ENCODE measurements at regions not wholly inside any gene's neighbourhood (a gene's known extent, or its start where the extent isn't known, plus 50 kb on each side); places are given as distances from the start of the nearest gene placed in this dataset.
A peak's percentile ranks its signal among the peaks of the same experiment; 100 is the strongest.

DNA sequence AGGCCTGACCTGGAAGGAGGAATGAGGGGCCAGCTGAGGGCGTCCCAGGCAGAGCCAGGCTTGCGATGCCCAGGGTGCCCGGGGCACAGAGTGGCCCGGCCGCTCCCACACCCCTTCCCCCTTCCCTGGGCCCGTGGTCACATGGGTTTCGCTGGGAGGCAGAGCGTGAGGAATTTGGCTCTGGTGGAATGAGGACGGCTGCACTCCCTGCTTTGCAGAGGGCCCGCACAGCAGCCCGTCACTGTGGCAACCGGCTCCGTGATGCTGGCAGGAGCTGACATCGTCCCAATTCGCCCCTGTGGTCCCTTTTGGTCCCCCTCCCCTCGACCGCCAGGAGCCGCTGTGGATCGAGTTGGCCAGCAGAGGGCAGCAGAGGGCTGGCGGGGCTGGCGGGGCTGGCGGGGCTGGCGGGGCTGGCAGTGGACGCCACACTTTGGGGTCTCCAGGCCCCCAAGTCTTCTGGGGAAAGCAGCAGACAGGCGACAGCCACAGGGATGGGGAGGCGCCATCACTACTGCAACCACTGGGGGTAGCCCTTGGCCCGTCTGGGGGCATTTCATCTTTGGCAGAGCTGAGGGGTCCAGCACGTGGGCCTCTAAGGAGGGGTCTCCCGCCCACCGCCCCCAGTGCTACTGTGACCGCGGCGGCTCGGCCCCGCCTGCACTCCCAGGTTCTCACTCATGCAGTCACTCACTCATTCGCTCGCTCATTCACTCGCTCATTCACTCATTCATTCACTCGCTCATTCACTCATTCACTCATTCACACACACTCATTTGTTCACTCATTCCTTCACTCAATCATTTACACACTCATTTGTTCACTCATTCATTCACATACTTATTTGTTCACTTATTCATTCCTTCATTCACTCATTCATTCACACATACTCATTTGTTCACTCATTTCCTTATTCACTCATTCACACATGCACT lies 49.7 kb upstream of the BHLHE23 start:
- TF ChIP-seq, protein P1, sequence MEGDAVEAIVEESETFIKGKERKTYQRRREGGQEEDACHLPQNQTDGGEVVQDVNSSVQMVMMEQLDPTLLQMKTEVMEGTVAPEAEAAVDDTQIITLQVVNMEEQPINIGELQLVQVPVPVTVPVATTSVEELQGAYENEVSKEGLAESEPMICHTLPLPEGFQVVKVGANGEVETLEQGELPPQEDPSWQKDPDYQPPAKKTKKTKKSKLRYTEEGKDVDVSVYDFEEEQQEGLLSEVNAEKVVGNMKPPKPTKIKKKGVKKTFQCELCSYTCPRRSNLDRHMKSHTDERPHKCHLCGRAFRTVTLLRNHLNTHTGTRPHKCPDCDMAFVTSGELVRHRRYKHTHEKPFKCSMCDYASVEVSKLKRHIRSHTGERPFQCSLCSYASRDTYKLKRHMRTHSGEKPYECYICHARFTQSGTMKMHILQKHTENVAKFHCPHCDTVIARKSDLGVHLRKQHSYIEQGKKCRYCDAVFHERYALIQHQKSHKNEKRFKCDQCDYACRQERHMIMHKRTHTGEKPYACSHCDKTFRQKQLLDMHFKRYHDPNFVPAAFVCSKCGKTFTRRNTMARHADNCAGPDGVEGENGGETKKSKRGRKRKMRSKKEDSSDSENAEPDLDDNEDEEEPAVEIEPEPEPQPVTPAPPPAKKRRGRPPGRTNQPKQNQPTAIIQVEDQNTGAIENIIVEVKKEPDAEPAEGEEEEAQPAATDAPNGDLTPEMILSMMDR (IDR thresholded peaks at IDR 0.05) = peak; percentile 97
- TF ChIP-seq, protein P2, sequence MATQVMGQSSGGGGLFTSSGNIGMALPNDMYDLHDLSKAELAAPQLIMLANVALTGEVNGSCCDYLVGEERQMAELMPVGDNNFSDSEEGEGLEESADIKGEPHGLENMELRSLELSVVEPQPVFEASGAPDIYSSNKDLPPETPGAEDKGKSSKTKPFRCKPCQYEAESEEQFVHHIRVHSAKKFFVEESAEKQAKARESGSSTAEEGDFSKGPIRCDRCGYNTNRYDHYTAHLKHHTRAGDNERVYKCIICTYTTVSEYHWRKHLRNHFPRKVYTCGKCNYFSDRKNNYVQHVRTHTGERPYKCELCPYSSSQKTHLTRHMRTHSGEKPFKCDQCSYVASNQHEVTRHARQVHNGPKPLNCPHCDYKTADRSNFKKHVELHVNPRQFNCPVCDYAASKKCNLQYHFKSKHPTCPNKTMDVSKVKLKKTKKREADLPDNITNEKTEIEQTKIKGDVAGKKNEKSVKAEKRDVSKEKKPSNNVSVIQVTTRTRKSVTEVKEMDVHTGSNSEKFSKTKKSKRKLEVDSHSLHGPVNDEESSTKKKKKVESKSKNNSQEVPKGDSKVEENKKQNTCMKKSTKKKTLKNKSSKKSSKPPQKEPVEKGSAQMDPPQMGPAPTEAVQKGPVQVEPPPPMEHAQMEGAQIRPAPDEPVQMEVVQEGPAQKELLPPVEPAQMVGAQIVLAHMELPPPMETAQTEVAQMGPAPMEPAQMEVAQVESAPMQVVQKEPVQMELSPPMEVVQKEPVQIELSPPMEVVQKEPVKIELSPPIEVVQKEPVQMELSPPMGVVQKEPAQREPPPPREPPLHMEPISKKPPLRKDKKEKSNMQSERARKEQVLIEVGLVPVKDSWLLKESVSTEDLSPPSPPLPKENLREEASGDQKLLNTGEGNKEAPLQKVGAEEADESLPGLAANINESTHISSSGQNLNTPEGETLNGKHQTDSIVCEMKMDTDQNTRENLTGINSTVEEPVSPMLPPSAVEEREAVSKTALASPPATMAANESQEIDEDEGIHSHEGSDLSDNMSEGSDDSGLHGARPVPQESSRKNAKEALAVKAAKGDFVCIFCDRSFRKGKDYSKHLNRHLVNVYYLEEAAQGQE (IDR thresholded peaks at IDR 0.05; ENCODE audit: insufficient read depth in 1 of 2, low read depth in 2 of 2, low read length in 1 of 2) = no peak
- TF ChIP-seq TCF7L2 (IDR thresholded peaks at IDR 0.05; ENCODE audit: low read depth, low read length) (no peak), POLR2AphosphoS5 (IDR thresholded peaks at IDR 0.05; ENCODE audit: low read depth, low read length) (no peak), SIN3A (IDR thresholded peaks at IDR 0.05; ENCODE audit: borderline replicate concordance, insufficient read depth, low read depth, low read length) (no peak)
